KBM-7 (cell line): ENCODE measurements at regions not wholly inside any gene's neighbourhood (a gene's known extent, or its start where the extent isn't known, plus 50 kb on each side); places are given as distances from the start of the nearest gene placed in this dataset.
"Not testable (repeated sequence)": the region's sequence is repeated elsewhere in the genome, so short reads cannot be mapped to it uniquely, and the experiment has no call there.

Experiments
- DNase-seq: peaks from one replicate; pipeline ENCODE4 v3.0.0-alpha.2; 2015
- in situ Hi-C: fragments of 300-500 bp; cut with MboI; formaldehyde crosslinking; loops from 2 replicates; pipeline ENCODE4 v1.14.3; 2020; ENCODE audit warnings: low sequenced_read_pairs, low pct_unique_long_range_greater_than_20kb, mixed read lengths

GRCh38 chr9:85876628-85877027, 64.3 kb upstream of the NAA35 start:
- no peak for DNase-seq

GRCh38 chr9:85878872-85879597, 61.9 kb upstream of the NAA35 start:
- DNase-seq, in situ Hi-C loops: not testable (repeated sequence)

More at GRCh38 chr9:85876628-85877027, 64.3 kb upstream of the NAA35 start:
- in situ Hi-C loops: no loop called here

GRCh38 chr9:85880507-85880906, 60.4 kb upstream of the NAA35 start:
- in situ Hi-C loops, DNase-seq: not testable (repeated sequence)

- in situ Hi-C loops: no loop called here
- DNase-seq: no peak
Observed at GRCh38 chr9:85884256-85884655, 56.7 kb upstream of the NAA35 start.

- in situ Hi-C loops: no loop called here
Observed at GRCh38 chr9:85890962-85891361, 50.0 kb upstream of the NAA35 start.

More at GRCh38 chr9:85890962-85891361, 50.0 kb upstream of the NAA35 start:
- no peak for DNase-seq
